HEK293T (cell line): ENCODE measurements at regions not wholly inside any gene's neighbourhood (a gene's known extent, or its start where the extent isn't known, plus 50 kb on each side); places are given as distances from the start of the nearest gene placed in this dataset.

ENCODE experiments used
- CTCF ChIA-PET: fragments of 350-600 bp; formaldehyde crosslinking; extraction: SDS; loops from one replicate; lab custom pipeline; 2021; ENCODE audit warnings: antibody characterized with exemption, inconsistent platforms; lab: Yijun Ruan, JAX
- POLR2A ChIA-PET: fragments of 350-600 bp; formaldehyde crosslinking; extraction: SDS; loops from one replicate; lab custom pipeline; 2020; ENCODE audit warnings: antibody characterized with exemption, inconsistent platforms; lab: Yijun Ruan, JAX
- DNase-seq: peaks from one replicate; pipeline ENCODE4 v3.0.0; 2012; ENCODE audit warnings: mixed read lengths; ENCODE audit errors: extremely low spot score
- ARNT ChIP-seq: fragments of 450-650 bp; IDR thresholded peaks from 2 replicates; pipeline ENCODE4 v1.6.1; 2017; ENCODE audit warnings: mild to moderate bottlenecking
- BHLHE40 ChIP-seq: fragments of 450-650 bp; IDR thresholded peaks from 2 replicates; pipeline ENCODE4 v1.6.1; 2016; ENCODE audit warnings: mild to moderate bottlenecking, moderate library complexity, borderline replicate concordance
- CTBP1 ChIP-seq: fragments of 450-650 bp; IDR thresholded peaks from 2 replicates; pipeline ENCODE4 v1.6.1; 2016; ENCODE audit warnings: borderline replicate concordance
- ELF4 ChIP-seq: fragments of 450-650 bp; IDR thresholded peaks from 2 replicates; pipeline ENCODE4 v1.6.1; 2017; ENCODE audit warnings: antibody characterized with exemption
- FOXA1 ChIP-seq: fragments of 450-650 bp; IDR thresholded peaks from 2 replicates; pipeline ENCODE4 v1.6.1; 2016; ENCODE audit warnings: mild to moderate bottlenecking
- FOXK2 ChIP-seq: fragments of 450-650 bp; IDR thresholded peaks from 2 replicates; pipeline ENCODE4 v1.6.1; 2016; ENCODE audit warnings: mild to moderate bottlenecking
- FOXM1 ChIP-seq: fragments of 450-650 bp; IDR thresholded peaks from 2 replicates; pipeline ENCODE4 v1.6.1; 2017; ENCODE audit warnings: mild to moderate bottlenecking, borderline replicate concordance
- HDGF ChIP-seq: fragments of 450-650 bp; IDR thresholded peaks from 2 replicates; pipeline ENCODE4 v1.6.1; 2017; ENCODE audit warnings: antibody characterized with exemption, borderline replicate concordance
- L3MBTL2 ChIP-seq: fragments of 450-650 bp; conservative IDR thresholded peaks from 2 replicates; pipeline ENCODE4 v1.6.1; 2016; ENCODE audit warnings: mild to moderate bottlenecking
- LEF1 ChIP-seq: fragments of 450-650 bp; IDR thresholded peaks from 2 replicates; pipeline ENCODE4 v1.6.1; 2017; ENCODE audit warnings: mild to moderate bottlenecking, borderline replicate concordance
- NFRKB ChIP-seq: fragments of 450-650 bp; IDR thresholded peaks from 2 replicates; pipeline ENCODE4 v1.6.1; 2016; ENCODE audit warnings: mild to moderate bottlenecking, moderate library complexity
- PKNOX1 ChIP-seq: fragments of 450-650 bp; IDR thresholded peaks from 2 replicates; pipeline ENCODE4 v1.6.1; 2016
- SP1 ChIP-seq: fragments of 450-650 bp; IDR thresholded peaks from 2 replicates; pipeline ENCODE4 v1.6.1; 2017
- SUZ12 ChIP-seq: fragments of 450-650 bp; IDR thresholded peaks from 2 replicates; pipeline ENCODE4 v1.6.1; 2016; ENCODE audit warnings: mild to moderate bottlenecking
- TARDBP ChIP-seq: fragments of 450-650 bp; IDR thresholded peaks from 2 replicates; pipeline ENCODE4 v1.6.1; 2016
- ZNF384 ChIP-seq: fragments of 450-650 bp; IDR thresholded peaks from 2 replicates; pipeline ENCODE4 v1.6.1; 2016

DNA sequence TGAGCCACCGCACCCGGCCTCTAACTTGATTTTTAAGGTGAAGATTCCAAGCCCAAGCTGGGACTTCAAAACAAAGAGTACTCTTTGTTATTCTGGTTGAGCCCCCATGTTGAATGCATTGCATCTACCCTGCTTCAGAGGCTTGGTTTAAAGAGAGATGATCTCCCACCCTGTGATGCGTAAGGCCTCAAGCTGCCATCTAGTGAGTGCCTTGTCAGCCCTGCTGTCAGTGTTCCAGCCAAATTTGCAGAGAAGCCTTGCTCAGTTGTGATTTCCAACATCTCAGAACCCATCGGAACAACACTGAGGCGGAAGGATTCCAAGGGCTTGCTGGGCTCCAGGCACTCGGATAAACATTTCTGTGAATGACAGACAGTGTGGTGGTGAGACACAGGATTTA, 210.7 kb upstream of the RGMA start:
- no peak for TF ChIP-seq SUZ12
- no peak for TF ChIP-seq SP1
- no peak for TF ChIP-seq L3MBTL2
- no peak for TF ChIP-seq CTBP1
- no peak for TF ChIP-seq ARNT
- TF ChIP-seq ELF4, result no peak
- TF ChIP-seq TARDBP, result no peak
- TF ChIP-seq LEF1, result no peak
- TF ChIP-seq FOXK2, result no peak
- no peak for TF ChIP-seq BHLHE40
- no peak for TF ChIP-seq PKNOX1
- no peak for DNase-seq
- ChIA-PET CTCF (no interaction called here), POLR2A (no interaction called here)

- ChIA-PET POLR2A (no interaction called here), CTCF (no interaction called here)
- no peak for DNase-seq
- TF ChIP-seq LEF1 (no peak), CTBP1 (no peak), PKNOX1 (no peak), BHLHE40 (no peak), L3MBTL2 (no peak), TARDBP (no peak), NFRKB (no peak), ZNF384 (no peak), ARNT (no peak), FOXM1 (no peak), HDGF (no peak), ELF4 (no peak), FOXA1 (no peak), SP1 (no peak)
Observed at GRCh38 chr15:93298901-93299300, 209.9 kb upstream of the RGMA start.

GRCh38 chr15:93296759-93297500, 207.9 kb upstream of the RGMA start:
- CTCF ChIA-PET, result interaction anchor here (0.5 to 0.7 kb wide), 2 partner anchors 16 to 30 kb away, joined by 3 to 5 read pairs; no protein-coding TSS in a partner anchor

DNA sequence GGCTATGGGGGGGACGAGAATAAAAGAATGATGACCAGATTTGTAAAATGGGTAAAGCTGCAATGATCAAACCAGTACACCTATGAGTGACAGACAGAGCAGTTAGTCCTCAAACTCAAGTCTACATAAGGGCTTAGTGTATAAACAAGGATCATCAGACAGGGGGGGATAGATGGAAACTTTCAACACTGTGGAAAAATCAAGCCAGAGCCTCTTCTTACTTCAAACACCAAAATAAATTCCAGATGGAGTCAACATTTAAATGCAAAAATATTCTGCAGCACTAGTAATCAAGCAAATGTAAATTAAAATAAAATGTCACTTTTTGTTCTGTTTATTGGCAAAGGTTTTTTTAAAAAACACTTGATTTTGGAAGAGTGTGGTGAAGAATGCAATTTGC, 205.9 kb upstream of the RGMA start:
- ChIA-PET POLR2A (no interaction called here), CTCF (no interaction called here)
- TF ChIP-seq TARDBP (no peak), SP1 (no peak), BHLHE40 (no peak), CTBP1 (no peak), NFRKB (no peak), ELF4 (no peak), FOXK2 (no peak), LEF1 (no peak), FOXA1 (no peak), L3MBTL2 (no peak), SUZ12 (no peak), FOXM1 (no peak), ZNF384 (no peak), HDGF (no peak), PKNOX1 (no peak), ARNT (no peak)
- DNase-seq, result no peak

More at GRCh38 chr15:93296759-93297500, 207.9 kb upstream of the RGMA start:
- POLR2A ChIA-PET, result no interaction called here
- TF ChIP-seq LEF1 (no peak), FOXA1 (no peak), FOXK2 (no peak), SUZ12 (no peak), ARNT (no peak), L3MBTL2 (no peak), HDGF (no peak), ZNF384 (no peak), CTBP1 (no peak), FOXM1 (no peak), PKNOX1 (no peak), BHLHE40 (no peak), SP1 (no peak), TARDBP (no peak), ELF4 (no peak)
- DNase-seq, result no peak

DNA sequence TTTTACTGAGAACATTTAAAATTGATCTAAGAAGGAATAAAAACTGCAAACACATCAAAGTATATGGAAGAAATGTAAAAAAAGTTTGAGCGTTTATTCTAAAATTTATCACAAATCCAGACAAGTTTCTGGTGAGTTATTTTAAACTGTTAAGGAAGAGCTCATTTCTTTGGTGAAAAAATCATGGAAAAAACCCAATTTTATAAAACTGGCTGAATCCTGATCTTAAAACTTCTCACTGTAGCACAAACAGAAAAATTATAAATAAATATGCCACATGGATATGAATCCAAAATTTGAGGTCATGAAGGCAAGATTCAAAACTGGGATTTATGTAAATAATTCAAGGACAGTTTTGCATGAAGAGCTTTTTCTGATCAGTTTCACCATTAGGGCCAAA, 205.1 kb upstream of the RGMA start:
- DNase-seq, result no peak
- ChIA-PET POLR2A (no interaction called here), CTCF (no interaction called here)
- TF ChIP-seq FOXK2 (no peak), SP1 (no peak), CTBP1 (no peak), PKNOX1 (no peak), ELF4 (no peak), FOXM1 (no peak), HDGF (no peak), NFRKB (no peak), ZNF384 (no peak)
